IPS-NIHi7 (cell line): ENCODE measurements at regions not wholly inside any gene's neighbourhood (a gene's known extent, or its start where the extent isn't known, plus 50 kb on each side); places are given as distances from the start of the nearest gene placed in this dataset.

Experiments
- DNase-seq: peaks from one replicate; pipeline ENCODE4 v3.0.0; 2012; ENCODE audit warnings: mixed read lengths; ENCODE audit errors: extremely low spot score

DNA sequence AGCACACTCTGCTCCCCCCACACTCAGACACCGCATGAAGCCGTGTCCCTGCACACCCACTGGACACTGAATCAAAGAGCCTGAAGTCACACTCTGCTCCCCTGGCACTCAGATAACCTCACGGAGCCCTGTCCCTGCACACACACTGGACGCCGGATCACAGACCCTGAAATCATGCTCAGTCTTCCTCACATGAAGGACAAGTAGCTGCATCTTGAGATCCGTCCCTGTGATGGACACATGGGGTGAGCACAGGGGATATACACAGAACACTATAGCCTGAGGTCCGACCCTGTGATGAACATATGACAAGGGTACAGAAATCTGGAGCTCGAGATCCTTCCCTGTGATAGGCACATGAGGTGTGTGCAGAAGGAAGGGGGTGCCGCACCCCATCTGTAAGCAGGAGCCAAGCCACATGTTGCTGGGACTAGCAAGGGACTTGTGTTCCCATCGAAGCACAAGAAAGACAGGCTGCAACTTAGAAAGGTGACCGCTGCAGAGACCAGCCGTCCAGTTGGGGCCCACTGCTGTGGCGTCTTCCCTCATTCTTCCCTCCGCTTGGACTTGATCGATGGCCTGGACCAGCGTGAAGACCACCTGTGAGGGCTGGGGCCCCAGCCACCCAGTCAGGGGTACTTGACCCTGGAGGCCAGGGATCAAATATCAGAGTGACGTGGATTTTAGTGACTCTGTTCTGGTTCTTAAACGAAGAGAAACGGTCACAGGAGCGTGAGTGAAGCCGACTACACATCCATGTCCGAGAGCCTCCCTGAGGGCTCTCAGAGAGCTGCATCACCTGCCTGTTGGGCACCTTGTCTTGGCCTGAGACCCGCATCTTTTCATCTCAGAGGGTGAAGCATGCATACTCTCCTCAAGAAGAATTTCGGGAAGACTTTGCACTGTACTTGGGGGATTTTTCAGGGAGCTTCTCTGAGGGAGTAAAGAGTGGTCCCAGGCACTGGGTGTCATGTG is 391.7 kb upstream of the SALL3 start:
- no peak for DNase-seq

- DNase-seq: no peak
Measured at GRCh38 chr18:78589916-78590437, 389.6 kb upstream of the SALL3 start.

- no peak for DNase-seq
Measured at GRCh38 chr18:78595453-78595852, 384.2 kb upstream of the SALL3 start.

DNA sequence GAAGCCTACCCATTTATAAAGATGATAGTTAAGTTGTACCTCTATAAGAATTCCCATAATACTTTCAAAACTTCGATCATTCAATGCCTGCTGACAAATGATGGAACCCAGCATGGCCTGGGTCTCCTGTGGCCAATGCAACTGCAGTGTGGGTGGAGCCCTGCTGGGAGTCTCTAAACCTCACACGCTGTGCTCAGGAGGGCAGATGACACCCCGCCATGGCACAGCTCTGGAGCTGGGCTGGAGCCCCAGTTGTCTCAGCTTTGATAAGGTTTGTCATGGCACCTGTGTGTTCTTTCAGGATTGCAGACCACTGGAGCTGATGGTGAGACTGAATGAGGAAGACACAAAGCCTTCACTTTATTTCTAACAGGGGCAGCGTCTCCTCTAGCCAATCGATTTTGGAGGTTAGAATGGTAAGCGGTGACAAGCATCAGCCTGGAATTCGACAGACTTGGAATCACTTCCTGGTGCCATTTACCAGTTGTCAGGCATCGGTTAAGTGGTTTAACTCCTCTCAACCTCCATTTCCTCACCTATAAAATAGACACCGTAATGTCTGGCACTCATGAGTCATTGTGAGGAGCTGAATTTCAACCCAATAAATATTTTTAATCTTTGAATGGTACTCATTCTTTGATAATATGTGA is 383.6 kb upstream of the SALL3 start:
- no peak for DNase-seq

DNA sequence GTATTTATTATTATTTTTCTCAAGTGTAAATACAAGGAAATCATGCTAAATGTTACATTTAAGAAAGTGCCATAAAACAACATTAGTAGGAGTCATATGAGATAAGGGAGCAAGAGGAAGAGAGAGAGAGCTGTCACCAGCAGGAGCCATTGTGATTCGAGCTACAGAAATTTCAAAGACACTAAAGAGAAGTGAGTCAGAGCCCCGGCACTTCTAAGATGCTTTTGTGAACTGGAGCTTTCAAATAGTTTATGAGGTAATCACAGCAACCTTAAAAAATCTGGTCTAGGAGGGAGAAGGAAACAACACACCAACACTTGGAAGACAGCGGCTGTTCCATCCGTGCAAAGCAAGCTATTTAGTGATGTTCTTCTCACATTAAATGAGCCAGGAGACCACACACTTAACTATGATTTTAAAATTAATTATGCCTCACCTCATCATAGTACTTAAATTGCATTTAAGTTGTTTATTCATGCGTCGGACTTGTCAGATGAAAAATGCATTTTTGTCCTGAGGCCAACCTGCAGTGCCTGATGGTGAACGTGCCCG is 382.7 kb upstream of the SALL3 start:
- DNase-seq: peak; percentile 53

- no peak for DNase-seq
Measured at GRCh38 chr18:78601349-78601748, 378.3 kb upstream of the SALL3 start.

DNA sequence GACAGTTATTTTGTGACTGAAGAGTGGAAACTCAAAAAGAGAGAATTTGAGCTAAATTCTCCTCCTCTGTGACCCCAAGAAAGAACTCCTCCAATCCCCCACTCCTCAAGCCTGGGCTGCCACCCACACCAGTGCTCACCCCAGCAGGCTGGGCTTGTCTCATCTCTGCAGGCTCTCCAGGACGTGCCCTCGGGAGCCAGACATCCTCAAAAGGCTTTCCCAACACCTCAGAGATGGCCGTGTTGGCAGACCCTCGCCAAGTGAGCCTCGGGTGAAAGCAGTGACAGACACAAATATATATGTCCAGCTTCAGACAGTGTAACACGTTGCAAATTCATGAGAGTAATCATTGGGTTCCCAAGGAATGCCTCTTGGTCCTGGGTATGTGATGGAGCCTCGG is 377.7 kb upstream of the SALL3 start:
- DNase-seq: no peak

DNA sequence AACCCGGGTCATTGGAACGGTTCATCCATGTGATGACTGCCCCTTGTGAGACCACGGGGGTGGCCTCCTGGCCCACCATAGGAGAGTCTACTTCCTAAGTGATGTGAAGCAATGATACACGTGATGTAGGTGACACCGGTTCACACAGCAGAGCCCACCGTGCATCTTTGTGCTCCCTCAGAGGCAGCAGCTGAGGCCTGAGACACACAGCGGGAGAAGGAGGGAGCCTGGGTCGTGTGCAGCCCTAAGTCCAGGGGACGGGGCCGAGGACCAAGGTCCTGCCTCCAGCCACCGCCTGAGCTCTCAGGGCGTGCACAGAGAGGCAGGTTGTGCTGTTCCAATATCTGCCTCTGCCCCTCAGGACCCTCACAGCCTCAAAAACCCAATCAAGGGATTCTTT is 377.2 kb upstream of the SALL3 start:
- DNase-seq: no peak

DNA sequence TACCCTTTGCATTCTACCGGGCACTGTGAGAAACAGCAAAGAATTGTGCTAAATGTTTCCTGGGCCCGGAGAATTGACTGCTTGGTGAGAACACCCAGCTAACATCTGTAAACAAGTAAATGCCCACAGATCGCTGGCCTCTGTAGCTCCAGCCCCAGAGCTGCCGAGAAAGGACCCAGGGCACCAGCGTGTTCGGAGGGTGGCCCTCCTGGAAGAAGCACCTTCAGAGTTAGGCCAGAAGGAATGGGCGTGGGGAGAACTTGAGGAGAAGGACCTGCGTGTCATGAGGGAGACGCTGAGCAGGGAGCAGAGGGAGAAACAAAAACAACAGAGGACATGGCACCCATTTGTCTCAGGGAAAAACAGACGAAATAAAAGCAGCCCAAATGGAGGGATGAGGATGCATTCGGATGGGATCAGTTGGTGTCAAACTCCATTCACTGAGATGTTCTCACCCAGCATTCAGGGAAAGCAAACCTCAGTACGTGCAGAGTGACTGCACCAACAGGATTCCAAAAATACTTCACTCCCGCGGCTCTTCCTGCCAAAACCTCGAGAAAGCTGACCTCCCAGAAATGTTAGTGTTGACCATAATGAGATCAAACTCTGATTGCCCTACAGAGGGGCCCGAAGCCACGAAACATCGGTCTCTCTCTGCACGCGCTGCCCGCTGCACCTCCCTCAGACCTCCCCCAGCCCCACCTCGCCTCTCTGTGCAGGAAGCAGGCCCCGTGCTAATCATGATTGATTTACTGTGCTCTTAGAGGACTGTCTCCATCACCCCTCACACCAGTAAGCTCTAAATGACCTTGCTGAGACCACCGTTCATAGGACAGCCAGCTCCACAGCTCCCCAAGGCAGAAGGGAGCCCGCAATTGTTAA is 376.3 kb upstream of the SALL3 start:
- DNase-seq: no peak

DNA sequence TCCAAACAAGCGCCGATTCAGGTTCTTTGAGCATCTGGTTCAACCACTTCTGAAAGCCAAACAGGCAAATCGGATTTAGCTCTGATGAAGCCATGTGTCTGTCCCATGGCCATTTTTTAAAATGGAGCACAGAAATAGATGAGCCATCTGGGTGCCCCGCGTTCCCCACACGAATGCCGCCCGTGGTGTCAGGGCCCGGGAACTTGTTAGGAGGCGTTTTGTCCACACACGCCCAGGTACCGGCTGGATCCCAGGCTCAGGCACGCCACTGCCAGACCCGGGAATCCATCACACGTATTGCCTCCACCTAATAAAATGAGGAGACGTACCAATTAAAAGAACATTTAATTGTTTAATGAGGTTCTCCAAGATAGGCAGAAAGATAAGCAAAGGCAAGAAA is 374.4 kb upstream of the SALL3 start:
- no peak for DNase-seq

DNA sequence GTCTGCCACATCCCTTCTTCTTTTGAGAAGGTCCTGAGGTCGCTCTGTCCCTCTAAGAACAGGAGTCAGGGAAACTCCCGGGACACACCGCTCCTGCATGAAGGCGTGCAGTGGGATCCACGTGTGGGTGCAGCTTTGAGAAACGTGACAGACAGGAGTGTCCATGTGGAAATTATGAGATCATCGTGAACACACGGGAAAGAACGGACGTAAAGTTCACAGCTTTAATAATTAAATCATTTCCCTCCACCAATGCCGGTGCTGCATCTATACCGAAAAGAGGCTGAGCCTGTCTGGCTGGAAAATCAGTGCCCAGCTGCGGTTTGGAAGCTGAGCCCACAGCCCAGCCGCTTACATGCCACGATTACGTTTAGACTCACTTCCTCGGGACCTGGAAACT is 372.4 kb upstream of the SALL3 start:
- no peak for DNase-seq

GRCh38 chr18:78607784-78608183 is 371.8 kb upstream of the SALL3 start:
- no peak for DNase-seq

DNA sequence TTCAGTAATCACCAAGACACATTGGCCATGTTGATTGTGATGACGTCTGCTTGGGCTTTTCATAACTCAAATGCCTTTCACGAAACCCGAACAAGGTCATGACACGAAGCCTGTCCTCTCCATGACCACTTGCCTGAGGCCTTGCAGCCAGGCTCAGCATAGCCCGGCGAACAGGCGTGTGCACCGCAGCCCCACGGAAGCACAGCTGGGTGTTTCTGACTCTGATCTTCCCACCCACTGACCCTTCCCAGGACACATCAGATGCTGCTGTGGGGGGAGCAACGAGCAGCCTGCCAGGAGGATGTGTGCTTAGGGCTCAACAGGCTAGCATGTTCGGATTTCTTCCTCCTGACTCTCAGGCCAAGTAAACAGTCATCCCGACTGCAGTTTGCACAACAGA is 369.4 kb upstream of the SALL3 start:
- no peak for DNase-seq

DNA sequence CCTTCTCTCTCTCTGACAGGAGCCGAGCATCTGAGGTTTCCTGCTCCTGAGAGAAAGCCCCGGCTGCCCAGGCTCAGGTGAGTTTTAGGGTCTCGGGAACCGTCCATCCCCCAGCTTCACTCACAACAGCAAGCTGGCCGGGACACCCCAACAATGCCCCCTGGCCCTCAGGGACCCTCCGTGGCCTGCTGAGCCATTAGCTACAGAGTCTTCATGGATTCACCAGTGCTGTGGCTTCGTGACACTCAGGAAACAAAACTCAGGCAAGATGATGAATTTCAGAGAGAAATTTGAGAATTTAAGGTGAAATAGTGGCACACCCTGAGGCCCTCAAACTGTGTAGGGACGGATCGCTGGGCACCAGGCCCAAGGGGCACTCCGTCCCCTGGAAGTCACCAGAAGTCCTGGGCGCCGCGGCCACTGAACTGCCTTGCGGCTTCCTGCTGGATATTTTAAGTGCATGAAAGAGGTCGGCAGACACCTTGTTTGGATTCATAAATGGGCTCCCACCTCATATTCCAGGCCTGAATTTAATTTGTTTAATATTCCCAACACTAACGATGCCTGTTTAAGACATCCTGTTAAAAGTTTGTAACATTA is 368.3 kb upstream of the SALL3 start:
- DNase-seq: no peak

DNA sequence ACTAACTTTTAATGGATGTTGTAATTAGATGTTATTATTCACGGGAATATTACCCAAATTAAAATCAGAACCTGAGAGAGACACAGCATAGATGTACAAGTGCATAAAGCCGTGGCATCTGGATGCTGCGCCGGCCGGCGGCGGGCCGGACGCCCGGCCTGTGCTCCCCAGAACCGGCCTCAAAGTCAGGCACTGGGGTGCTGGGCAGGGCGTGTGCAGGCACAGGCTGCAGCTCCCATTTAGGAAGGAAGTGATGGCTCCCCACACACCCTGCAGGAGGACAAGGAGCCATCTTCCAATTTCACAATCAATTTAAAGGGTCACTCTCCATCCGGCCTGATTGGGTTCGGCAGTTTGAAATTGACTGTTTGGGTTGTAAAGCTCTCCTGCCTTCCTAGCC is 367.7 kb upstream of the SALL3 start:
- DNase-seq: no peak

DNA sequence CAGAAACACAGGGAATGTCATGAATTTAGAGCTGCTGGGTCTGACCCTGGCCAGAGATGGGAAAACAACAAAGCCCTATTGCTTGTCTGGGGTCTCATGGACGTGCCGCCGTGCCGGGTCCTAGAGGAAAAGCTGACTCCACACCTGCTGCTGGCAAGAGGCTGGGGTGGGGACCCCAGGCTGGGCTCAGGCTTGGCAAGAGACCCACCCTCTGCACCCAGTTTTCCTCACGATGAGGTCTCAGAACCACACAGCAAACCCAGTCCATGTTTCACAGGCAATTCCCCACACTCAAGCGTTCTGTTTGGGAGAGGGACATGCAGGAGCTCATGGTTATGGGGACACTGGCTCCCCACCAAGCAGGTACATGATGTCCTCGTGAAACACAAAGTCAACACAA is 367.3 kb upstream of the SALL3 start:
- DNase-seq: no peak

GRCh38 chr18:78612801-78613200 is 366.8 kb upstream of the SALL3 start:
- DNase-seq: no peak

- DNase-seq: no peak
Measured at GRCh38 chr18:78618726-78619125, 360.9 kb upstream of the SALL3 start.

- peak; percentile 41 for DNase-seq
Measured at GRCh38 chr18:78619854-78620253, 359.8 kb upstream of the SALL3 start.

GRCh38 chr18:78620326-78620725 is 359.3 kb upstream of the SALL3 start:
- DNase-seq: no peak

DNA sequence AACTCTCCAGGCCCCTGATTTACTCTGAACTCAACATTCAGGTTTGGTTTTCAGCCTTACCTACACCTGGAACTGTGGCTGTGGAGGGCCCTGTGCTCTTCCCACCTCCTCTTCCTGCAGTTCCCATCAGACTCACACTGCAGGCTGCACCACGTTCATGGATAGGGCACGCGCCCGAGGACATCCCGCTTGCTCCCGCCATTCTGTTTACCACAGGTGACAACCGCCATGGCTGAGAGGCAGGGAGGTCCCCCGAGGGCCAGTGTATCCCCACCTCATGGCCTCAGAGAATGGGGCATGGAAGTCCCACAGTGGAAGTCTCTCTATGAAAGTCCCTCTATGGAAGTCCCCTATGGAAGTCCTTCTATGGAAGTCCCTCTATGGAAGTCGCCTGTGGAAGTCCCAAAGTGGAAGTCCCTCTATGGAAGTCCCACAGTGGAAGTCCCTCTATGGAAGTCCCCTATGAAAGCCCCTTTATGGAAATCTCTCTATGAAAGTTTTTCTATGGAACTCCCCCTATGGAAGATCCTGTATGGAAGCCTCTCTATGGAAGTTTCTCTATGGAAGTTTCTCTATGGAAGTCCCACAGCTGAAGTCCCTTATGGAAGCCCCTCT is 358.4 kb upstream of the SALL3 start:
- DNase-seq: no peak
